Limb (tissue), 2 donors: ENCODE measurements at regions not wholly inside any gene's neighbourhood (a gene's known extent, or its start where the extent isn't known, plus 50 kb on each side); places are given as distances from the start of the nearest gene placed in this dataset.
A peak's percentile ranks its signal among the peaks of the same experiment; 100 is the strongest.
"Not testable (repeated sequence)": the region's sequence is repeated elsewhere in the genome, so short reads cannot be mapped to it uniquely, and the experiment has no call there.

ENCODE experiments used
- DNase-seq, 2 donors: peaks; one replicate each; pipeline ENCODE4 v3.0.0-alpha.2; 2016; ENCODE audit errors: extremely low spot score in 2 of 2

DNA sequence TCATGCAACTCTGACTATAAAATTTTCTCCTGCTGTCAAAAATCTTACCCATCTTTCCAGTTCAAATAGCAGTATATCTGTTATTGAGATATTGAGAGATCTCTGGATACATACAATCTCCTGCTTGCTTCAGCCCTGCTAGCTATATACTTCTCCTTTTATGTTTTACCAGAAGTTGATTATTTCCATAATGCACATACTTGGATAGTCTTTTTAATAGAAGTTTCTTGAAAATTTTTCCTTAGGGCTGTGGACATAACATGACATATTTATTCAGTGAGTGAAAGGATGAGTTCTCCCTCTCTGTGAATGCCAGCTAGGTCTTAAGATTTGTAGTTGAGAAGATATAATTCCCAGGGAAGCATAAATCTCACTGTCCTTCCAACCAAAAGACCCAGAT, 234.1 kb upstream of the NR3C2 start:
- DNase-seq: no peak

DNA sequence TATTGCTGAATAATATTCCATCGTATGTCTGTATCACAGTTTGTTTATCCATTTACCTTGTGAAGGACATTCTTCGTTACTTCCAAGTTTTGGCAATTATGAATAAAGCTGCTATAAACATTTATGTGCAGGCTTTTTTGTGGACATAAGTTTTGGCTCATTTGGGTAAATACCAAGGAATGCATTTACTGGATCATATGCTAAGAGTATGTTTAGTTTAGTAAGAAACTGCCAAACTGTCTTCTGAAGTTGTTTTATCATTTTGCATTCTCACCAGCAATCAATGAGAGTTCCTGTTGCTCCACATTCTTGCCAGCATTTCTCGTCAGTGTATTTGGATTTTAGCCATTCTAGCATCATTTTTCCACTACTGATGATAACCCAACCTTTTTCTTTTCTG, 232.7 kb upstream of the NR3C2 start:
- no peak for DNase-seq

DNA sequence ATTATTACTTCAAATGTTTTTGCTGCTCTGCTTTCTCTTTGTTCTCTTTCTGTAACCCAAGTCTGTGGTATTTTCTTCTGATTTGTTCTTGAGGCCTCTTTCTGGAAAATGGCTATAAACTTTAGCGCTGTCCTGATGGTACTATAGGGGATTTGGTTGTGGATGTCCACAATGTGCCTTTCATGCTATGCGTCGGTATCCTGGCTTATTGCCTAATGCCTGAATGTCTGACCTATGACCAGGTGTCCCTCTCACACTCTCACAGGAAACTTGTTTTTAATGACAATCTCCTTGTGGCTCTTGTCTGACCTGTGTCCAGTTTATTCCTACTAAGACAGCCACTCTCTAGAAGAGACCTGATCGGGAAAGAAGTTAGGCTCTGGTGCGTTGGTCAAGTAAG, 222.4 kb upstream of the NR3C2 start:
- no peak for DNase-seq

DNA sequence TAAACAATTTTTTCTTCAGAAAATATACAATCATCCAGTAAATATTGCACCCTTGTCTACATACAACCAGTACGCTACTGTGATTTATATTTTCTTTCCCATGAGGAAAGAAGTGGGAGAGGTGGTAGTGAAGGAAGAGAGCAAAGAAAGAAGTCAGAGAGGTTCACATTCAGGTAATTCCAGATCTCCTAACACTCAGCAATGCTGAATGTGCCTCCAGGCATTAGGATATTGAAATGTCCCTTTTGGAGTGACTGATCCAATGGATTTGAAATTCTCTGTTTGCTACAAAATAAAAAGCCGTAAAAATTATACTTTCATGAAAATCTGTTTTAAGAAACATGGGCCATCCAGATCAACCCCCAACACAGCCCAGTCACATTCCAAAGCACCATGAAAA, 211.9 kb upstream of the NR3C2 start:
- no peak for DNase-seq

DNA sequence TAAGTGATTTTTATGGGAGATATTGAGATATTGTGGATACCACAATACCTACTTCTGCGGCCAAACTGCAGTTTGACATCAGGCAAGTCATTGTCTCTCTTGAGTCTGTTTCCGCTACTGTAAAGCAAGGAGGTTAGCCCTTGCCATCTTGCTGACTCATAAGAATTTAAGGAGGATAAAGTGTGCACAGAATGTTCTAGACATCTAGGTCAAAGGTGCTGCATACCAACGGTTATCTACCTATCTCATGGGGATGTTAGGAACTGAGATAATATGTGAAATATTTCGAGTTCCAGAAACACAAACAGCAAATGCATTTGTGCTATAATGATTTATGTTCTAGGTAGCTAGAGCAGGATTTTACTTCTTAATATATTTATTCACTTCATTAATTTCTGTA, 211.5 kb upstream of the NR3C2 start:
- DNase-seq: no peak

DNA sequence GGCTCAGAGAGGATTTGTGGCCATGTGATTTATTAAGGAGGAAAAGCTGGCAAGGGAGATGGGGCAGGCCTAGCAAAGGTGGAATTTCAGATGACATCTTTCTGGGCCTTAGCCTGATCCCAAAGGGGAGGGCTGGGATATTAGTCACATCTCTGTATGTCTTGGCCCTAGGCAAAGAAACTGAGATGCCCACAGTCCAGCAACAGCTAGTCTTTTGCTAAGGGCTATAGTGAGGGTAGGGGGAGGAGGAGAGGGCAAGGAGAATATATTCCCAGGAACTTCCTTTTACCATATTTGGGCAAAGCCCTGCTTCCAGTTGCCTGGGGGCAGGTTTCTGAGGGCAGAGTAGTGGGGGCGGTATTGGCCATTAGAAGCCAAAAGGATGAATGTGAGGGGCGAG, 209.8 kb upstream of the NR3C2 start:
- no peak for DNase-seq

DNA sequence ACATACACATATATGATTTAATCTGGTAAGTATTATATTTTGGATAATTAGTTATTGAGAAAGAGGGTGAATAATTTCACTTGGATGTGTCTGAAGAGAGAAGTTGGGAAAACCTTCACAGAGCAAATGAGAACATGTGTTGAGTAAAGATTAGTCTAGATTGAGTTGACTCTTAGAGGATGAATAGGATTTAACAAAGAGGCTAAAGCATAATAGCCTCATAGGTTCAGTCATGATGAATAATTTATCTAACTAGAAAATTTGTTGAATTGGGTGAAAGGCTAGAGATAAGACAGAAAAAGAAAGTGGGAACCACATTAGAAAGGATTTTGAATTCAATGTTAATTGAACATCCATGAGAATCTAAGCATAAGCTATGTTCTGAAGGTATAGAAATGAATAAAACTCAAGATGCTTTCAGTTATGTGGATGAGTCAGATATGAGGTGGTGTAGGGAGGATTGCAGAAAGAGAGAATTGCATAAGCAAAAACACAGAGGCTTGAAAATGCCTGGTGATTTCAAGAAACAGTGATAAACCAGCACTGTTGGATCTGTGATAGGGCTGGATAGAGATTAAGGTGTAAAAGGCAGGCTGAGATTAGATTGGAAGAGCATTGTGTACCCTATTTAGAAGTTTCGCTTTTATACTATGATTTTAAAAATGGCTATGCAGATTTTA, 207.6 kb upstream of the NR3C2 start:
- DNase-seq: no peak

DNA sequence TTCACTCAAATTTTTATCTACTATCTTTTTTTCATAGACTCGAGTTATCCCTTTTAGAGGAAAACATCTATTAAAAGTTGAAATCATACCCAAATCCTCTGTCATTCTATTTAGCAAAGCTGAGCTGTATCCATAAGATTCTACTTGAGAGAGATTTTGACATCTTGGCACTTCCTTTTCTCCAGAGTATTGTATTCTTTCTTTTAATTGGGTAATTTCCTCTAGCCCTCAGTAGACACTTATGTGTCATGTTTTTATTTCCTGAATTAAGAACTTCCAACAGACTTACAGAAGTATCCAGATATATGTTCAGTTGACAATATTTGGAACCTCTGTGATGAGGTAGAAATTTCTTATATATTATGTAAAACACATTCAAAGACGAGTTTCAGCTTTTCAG, 201.6 kb upstream of the NR3C2 start:
- no peak for DNase-seq

DNA sequence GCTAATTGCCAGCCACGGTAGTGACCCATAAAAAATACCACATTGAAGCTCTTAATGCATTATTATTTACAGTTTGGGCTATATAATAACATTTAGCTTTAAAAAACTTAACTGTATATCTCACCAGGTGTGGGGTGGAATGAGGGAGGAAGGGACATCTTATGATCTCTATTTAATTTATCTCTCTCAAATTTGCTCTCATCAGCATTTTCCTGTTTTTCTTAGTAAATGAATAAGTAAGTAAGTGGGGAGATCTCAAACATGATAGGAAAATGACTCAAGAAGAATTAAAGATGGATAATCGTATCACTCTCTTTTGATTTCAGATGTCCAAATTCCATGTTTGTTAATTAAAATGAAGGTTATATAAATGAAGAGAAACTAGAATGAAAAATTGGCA, 200.7 kb upstream of the NR3C2 start:
- DNase-seq: no peak

DNA sequence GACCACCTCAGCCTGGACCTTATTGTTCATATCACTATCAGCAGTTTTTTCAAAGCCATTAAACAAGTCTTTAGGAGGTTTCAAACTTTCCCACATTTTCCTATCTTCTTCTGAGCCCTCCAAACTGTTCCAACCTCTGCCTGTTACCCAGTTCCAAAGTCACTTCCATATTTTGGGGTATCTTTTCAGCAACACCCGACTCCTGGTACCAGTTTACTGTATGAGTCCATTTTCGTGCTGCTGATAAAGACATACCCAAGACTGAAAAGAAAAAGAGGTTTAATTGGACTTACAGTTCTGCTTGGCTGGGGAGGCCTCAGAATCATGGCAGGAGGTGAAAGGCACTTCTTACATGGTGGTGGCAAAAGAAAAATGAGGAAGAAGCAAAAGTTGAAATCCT, 195.9 kb upstream of the NR3C2 start:
- not testable (repeated sequence) for DNase-seq

DNA sequence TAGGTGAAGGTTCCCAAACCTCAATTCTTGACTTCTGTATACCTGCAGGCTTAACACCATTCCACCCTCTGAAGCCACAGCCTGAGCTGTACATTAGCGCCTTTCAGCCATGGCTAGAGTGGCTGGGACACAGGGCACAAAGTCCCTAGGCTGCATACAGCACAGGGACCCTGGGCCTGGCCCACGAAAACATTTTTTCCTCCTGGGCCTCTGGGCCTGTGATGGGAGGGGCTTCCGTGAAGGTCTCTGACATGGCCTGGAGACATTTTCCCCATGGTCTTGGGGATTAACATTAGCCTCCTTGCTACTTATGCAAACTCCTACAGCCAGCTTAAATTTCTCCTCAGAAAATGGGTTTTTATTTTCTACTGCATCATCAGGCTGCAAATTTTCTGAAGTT, 195.2 kb upstream of the NR3C2 start:
- DNase-seq: not testable (repeated sequence)

DNA sequence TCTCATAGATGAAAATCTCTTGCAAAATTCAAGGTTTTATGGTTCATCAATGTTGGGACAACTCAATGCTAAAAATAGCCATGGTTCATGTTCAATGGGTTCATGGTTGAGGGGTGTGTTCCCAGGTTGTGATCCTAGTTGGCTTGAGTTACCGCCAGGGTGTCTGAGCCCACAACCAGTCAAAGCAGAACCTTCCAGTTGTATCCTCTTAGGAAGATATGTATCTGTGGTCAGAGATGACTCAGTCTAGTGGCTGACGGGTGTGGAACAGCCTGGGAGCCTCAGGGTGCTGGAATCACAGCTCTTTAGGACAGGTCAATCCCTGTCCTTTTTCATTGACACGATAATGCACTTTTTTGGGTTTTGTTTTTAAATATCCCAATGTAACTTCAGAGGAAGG, 192.3 kb upstream of the NR3C2 start:
- no peak for DNase-seq

DNA sequence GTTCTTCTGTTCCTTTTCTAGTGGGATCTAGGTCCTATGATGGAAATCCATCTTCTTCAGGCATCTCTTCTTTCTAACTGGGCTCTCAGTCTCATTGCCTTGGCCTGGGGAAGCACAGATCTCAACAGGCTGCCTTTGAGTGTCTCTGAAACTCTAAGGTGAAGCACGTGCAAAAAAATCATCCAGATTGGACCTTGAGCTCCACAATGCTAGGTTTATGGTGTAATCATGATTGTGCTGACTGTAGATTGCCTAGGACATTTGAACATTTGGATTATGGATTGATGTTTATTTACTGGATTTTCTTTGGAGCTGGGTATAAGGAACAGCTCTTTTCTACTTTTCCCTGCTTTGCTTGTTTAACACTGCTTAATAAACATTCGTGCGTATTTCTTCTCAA, 191.5 kb upstream of the NR3C2 start:
- DNase-seq: no peak

DNA sequence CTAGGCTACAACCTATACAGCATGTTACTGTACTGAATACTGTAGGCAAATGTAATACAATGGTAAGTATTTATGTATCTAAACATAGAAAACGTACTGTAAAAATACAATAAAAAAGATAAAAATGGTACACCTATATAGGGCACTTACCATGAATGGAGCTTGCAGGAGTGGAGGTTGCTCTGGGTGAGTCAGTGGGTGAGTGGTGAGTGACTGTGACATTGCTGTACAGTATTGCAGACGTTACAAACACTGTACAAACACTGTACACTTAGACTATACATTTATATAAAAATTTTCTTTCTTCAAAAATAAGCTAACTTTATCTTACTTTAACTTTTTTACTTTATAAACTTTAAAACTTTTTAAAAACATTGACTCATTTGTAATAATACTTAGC, 190.3 kb upstream of the NR3C2 start:
- no peak for DNase-seq

DNA sequence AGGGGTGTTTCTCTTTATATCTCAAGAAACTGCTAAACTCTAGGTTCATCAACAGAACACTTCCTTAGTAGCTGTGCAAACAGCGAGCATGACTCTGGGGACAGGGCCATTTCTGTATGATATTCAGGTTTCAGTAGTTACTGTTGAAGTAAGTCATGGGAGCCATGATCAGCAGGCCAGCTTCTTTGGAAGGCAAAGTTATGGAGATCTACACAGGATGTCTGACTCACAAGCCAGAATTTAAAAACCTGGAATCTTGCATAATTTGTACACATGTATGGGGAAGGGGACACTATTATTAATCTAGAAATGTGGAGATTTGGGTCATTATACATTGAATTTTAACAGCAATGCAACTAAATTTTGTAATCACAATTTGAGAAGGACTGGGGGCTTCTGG, 187.8 kb upstream of the NR3C2 start:
- no peak for DNase-seq

DNA sequence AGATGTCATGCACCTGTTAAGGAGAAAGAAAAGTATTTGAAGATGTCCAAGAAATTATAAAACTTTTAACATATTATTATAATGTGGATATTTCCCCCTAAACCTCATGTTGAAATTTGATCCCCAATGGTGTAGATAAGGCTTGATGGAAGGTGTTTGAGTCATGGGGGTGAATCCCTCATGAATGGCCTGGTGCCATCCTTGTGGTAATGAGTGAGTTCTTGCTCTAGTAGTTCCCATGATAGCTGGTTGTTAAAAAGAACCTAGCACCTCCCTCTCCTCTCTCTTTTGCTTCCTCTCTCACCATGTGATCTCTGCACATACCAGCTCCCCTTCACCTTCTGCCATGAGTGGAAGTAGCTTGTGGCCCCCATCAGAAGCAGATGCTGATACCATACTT, 176.6 kb upstream of the NR3C2 start:
- DNase-seq: no peak

DNA sequence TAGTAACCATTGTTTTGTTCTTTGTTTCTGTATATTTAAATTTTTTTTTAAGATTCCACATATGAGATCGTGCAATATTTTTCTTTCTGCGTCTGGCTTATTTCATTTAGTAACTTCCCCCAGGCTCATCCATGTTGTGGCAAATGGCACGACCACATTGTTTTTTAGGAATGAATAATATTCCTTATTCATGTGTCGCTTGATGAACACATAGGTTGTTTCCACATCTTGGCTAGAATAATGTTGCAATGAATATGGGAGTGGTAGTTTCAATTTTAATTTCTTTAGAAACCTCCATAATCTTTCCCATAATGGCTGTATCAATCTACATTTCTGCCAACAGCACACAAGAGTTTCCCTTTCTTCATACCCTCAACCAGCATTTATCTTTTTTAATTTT, 166.8 kb upstream of the NR3C2 start:
- DNase-seq: no peak

DNA sequence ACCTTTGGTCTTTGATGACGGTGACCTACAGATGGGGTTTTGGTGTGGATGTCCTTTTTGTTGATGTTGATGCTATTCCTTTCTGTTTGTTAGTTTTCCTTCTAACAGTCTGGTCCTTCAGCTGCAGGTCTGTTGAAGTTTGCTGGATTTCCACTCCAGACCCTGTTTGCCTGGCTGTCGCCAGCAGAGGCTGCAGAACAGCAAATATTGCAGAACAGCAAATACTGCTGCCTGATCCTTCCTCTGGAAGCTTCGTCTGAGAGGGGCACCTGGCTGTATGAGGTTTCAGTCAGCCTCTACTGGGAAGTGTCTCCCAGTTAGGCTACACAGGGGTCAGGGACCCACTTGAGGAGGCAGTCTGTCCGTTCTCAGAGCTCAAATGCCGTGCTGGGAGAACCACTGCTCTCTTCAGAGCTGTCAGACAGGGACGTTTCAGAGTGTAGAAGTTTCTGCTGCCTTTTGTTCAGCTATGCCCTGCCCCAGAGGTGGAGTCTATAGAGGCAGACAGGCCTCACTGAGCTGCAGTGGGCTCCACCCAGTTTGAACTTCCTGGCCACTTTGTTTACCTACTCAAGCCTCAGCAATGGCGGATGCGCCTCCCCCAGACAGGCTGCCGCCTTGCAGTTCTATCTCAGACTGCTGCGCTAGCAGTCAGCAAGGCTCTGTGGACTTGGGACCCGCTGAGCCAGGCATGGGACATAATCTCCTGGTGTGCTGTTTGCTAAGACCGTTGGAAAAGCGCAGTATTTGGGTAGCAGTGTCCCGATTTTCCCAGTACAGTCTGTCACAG, 156.4 kb upstream of the NR3C2 start:
- not testable (repeated sequence) for DNase-seq

DNA sequence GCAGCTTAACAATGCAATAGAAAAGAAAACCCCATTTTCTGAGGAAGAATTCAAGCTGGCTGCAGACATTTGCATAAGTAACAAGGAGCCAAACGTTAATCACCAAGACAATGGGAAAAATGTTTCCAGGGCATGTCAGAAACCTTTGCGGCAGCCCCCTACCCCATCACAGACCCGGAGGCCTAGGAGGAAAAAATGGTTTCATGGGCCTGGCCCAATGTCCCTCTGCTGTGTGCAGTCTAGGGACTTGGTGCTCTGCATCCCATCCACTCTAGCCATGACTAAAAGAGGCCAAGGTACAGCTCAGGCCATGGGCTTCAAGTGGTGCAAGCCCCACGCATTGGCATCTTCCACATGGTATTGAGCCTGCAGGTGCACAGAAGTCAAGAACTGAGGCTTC, 147.0 kb upstream of the NR3C2 start:
- DNase-seq: no peak

DNA sequence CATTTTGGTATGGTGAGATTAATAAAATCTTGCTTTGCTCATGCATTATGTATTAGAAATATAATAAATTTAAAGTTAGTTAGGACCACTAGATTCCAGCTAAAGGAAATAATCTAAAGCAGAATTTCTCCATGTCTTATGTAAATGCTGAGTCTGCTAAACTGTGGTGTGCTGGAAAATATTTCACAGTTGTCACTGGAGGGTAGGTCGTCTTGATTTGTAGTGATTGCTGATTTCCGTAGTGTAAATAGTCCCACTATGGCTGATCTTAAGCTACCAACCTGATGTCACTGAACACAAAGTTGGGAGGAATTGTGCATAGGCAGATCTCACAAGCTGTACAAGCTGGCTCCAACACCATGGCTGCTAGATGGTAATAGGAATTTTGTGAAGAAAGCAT, 133.4 kb upstream of the NR3C2 start:
- no peak for DNase-seq

DNA sequence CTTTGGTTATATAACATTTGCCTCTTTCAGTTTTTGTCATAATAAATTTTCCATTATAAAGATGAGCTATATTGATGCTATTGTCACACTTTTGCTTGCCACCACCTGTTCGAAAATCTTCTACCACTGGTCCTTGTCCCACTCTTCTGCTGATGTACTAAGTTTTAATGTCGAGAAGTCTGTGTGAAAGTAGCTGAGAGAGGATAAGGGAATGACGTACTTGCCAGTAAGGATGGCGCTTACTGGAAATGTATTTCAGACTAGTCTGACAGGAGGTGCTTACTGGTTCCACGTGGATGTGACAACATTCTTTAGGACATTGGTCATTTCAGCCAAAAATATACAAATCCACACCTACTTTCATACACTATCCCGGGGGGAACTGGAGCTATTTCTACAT, 132.7 kb upstream of the NR3C2 start:
- DNase-seq: no peak

DNA sequence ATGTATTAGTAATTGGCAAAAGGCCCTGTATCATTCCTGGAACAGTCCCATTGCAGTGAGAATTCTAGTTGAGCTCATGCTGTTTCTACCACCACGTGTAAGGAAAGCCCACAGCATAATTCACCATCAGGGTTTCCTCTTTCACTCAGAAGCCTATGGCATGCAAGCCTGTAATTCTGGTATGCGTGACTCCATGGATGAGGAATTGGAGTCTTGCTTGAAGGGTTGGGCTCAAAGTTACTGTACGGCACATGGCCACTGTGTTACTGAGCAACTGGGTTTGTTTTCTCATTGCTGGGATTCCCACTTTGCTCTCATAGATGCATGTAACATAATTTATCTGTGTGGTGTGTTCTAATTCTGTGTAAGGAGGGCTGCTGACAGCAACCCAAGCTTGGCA, 132.3 kb upstream of the NR3C2 start:
- peak in 1 of 2 donors; percentile 81 for DNase-seq

DNA sequence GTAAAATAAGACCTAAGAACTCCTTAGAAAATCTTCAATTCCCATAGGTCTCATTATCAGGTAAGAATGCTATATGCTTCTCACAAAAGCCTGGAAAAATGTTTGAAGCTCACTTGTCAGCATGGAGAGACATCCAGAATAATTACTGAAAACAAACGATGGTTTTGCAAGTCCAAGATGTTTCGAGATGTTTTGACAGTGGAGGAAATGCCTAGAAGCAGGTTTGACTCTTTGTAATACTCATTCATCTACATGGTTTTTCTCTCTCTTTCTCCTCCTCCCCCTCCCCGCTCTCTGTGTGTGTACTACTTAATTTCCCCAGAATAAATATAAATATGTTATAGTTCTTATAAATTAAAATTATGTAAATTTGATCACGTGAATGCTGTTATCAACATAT, 131.9 kb upstream of the NR3C2 start:
- no peak for DNase-seq
